K562 (cell line): ENCODE measurements at regions not wholly inside any gene's neighbourhood (a gene's known extent, or its start where the extent isn't known, plus 50 kb on each side); places are given as distances from the start of the nearest gene placed in this dataset.

ENCODE experiments used
- ATAC-seq: fragments of 200-7000 bp; cut with Tn5 transposase; 3 replicates; pipeline ENCODE4 v1.9.1; 2020; ENCODE audit warnings: moderate library complexity
- BruUV-seq: library from RNA; stranded (reverse); fragments of 400-500 nt; replicated peaks from 2 replicates; lab custom pipeline; 2021; lab: Mats Ljungman, UMichigan
- CTCF ChIA-PET: fragments of 300-600 bp; formaldehyde crosslinking; extraction: SDS; loops from one replicate; lab custom pipeline; 2021; ENCODE audit warnings: low intra/inter-chr PET ratio; lab: Yijun Ruan, JAX
- POLR2A ChIA-PET: fragments of 300-600, 350-650 bp; sonication (Branson Sonifier 250); formaldehyde crosslinking; extraction: SDS; loops from one replicate; lab custom pipeline; 2021; ENCODE audit warnings: antibody characterized with exemption, inconsistent platforms; lab: Yijun Ruan, JAX
- DNase-seq, 4 experiments: peaks; one replicate each; pipeline versions ENCODE4 v3.0.0 to v3.0.0-alpha.2; 2011 to 2018; ENCODE audit warnings: low spot score in 3 of 4, mixed read lengths in 3 of 4; ENCODE audit errors: extremely low read depth in 1 of 4
- FAIRE-seq: peaks from 2 replicates; lab custom pipeline; 2011; peaks lifted over from hg19 to GRCh38; lab: Jason Lieb, UNC
- H2AFZ ChIP-seq: 2 replicates; pipeline ENCODE4 v1.6.0; 2011; ENCODE audit warnings: low read depth, low read length, control low read depth, inconsistent platforms
- H3K27ac ChIP-seq: fragments of 200-600 bp; 3 replicates; pipeline ENCODE4 v1.8.0; 2011; ENCODE audit warnings: low read depth, mild to moderate bottlenecking, control low read depth, inconsistent platforms, low read length, moderate library complexity, mixed read lengths; ENCODE audit errors: extremely low read depth
- H3K27me3 ChIP-seq, 2 experiments: fragments of 300-600 bp in 1 of 2; 2 replicates in 1 of 2; 3 replicates in 1 of 2; pipeline versions ENCODE4 v1.6.0 to v1.8.0; 2011; ENCODE audit warnings: inconsistent platforms in 2 of 2, low read length in 2 of 2, mild to moderate bottlenecking in 1 of 2, mixed read lengths in 1 of 2, moderate library complexity in 1 of 2; ENCODE audit not compliant: control insufficient read depth in 2 of 2, insufficient read depth in 2 of 2
- H3K36me3 ChIP-seq: fragments of 300-600 bp; 3 replicates; pipeline ENCODE4 v1.8.0; 2011; ENCODE audit warnings: mild to moderate bottlenecking, low read length, inconsistent platforms; ENCODE audit not compliant: control insufficient read depth, insufficient read depth
- H3K4me1 ChIP-seq, 2 experiments: fragments of 200-600 bp in 1 of 2; replicated peaks in 1 of 2; 2 replicates in 1 of 2; 3 replicates in 1 of 2; pipeline versions ENCODE4 v1.5.1 to v1.8.0; 2011; ENCODE audit warnings: inconsistent platforms in 2 of 2, low read length in 2 of 2, mild to moderate bottlenecking in 1 of 2, mixed read lengths in 1 of 2, moderate library complexity in 1 of 2; ENCODE audit not compliant: control insufficient read depth in 2 of 2, insufficient read depth in 2 of 2
- H3K4me2 ChIP-seq: 2 replicates; pipeline ENCODE4 v1.6.1; 2011; ENCODE audit warnings: low read length, control low read depth, inconsistent platforms, mixed read lengths; ENCODE audit not compliant: insufficient read depth
- H3K4me3 ChIP-seq: fragments of 200-600 bp; sonication (generic), shearing (Covaris generic); 2 replicates; pipeline ENCODE4 v1.5.1; 2016; ENCODE audit warnings: control low read depth, inconsistent platforms
- H3K79me2 ChIP-seq: fragments of 200-600 bp; 3 replicates; pipeline ENCODE4 v1.8.0; 2011; ENCODE audit warnings: low read length, inconsistent platforms; ENCODE audit not compliant: control insufficient read depth, insufficient read depth
- H3K9ac ChIP-seq, 2 experiments: 2 replicates each; pipeline versions ENCODE4 v1.6.0 to v1.6.1; 2011; ENCODE audit warnings: low read depth in 2 of 2, low read length in 2 of 2, control low read depth in 1 of 2, inconsistent platforms in 1 of 2, mild to moderate bottlenecking in 1 of 2, mixed read lengths in 1 of 2; ENCODE audit not compliant: insufficient read depth in 1 of 2
- H3K9me1 ChIP-seq: one replicate; pipeline ENCODE4 v1.6.0; 2011; ENCODE audit warnings: inconsistent platforms, mild to moderate bottlenecking, low read length, moderate library complexity; ENCODE audit not compliant: control insufficient read depth, insufficient read depth
- H3K9me3 ChIP-seq: replicated peaks from 2 replicates; pipeline ENCODE4 v1.5.1; 2011; ENCODE audit warnings: low read depth, low read length, inconsistent platforms; ENCODE audit not compliant: control insufficient read depth, insufficient read depth
- H4K20me1 ChIP-seq: replicated peaks from 2 replicates; pipeline ENCODE4 v1.6.1; 2011; ENCODE audit warnings: low read length, inconsistent platforms, mixed read lengths; ENCODE audit not compliant: control insufficient read depth, insufficient read depth
- ARID1B ChIP-seq: fragments of 450-650 bp; IDR thresholded peaks from 2 replicates; pipeline ENCODE4 v1.6.1; 2016; ENCODE audit warnings: antibody characterized with exemption, mild to moderate bottlenecking, inconsistent platforms
- CEBPB ChIP-seq: fragments of 450-650 bp; IDR thresholded peaks from 2 replicates; pipeline ENCODE4 v1.6.1; 2016; ENCODE audit warnings: missing genetic modification characterization, missing compliant biosample characterization
- CEBPG ChIP-seq, 3 experiments: fragments of 200-800 bp in 1 of 3; sonication (Bioruptor generic) in 1 of 3; sonication (generic) in 1 of 3; formaldehyde crosslinking in 1 of 3; IDR thresholded peaks in 2 of 3; conservative IDR thresholded peaks in 1 of 3; 2 replicates each; pipeline versions ENCODE4 v1.6.1 to v1.8.0; 2016 to 2022; ENCODE audit warnings: missing compliant biosample characterization in 2 of 3, missing genetic modification characterization in 2 of 3, mild to moderate bottlenecking in 1 of 3, missing genetic modification reagents in 1 of 3
- SMARCC2 ChIP-seq: fragments of 450-650 bp; IDR thresholded peaks from 2 replicates; pipeline ENCODE4 v1.6.1; 2017; ENCODE audit warnings: antibody characterized with exemption, moderate library complexity, mild to moderate bottlenecking, low read depth
- WGBS: fragments of 100-300 bp; shearing (Covaris generic); methylation state at CpG from one replicate; pipeline ENCODE4 v1.1.6; 2016; ENCODE audit warnings: low coverage, mixed read lengths; ENCODE audit not compliant: insufficient coverage; ENCODE audit errors: missing lambda C conversion rate; 5-methylcytosine and 5-hydroxymethylcytosine counted together
- in situ Hi-C: fragments of 300-500 bp; cut with MboI; formaldehyde crosslinking; loops from 4 replicates; pipeline ENCODE4 v1.15.0; 2018; ENCODE audit warnings: inconsistent platforms, mixed read lengths
- intact Hi-C: fragments of 100-400 bp; cut with micrococcal nuclease; formaldehyde crosslinking; loops from 2 replicates; pipeline ENCODE4 v1.14.2; 2022
- TF ChIP-seq, protein P1 (sequence below), 3 experiments: fragments of 200-800 bp in 1 of 3; sonication (Bioruptor generic) in 1 of 3; sonication (generic) in 1 of 3; formaldehyde crosslinking in 1 of 3; IDR thresholded peaks; 2 replicates each; pipeline versions ENCODE4 v1.6.1 to v1.8.0; 2016 to 2022; ENCODE audit warnings: mild to moderate bottlenecking in 2 of 3, missing compliant biosample characterization in 2 of 3, missing genetic modification characterization in 2 of 3, missing genetic modification reagents in 1 of 3
- TF ChIP-seq, protein P2 (sequence below): fragments of 450-650 bp; IDR thresholded peaks from one replicate; pipeline ENCODE4 v1.6.1; 2018; ENCODE audit warnings: mild to moderate bottlenecking, moderate library complexity; ENCODE audit not compliant: partially characterized antibody
- TF ChIP-seq, protein P3 (sequence below), 2 experiments: fragments of 450-650 bp in 1 of 2; sonication (generic) in 1 of 2; formaldehyde crosslinking in 1 of 2; IDR thresholded peaks in 1 of 2; conservative IDR thresholded peaks in 1 of 2; 2 replicates each; pipeline versions ENCODE4 v1.6.1 to v1.8.1; 2016 to 2023; ENCODE audit warnings: mild to moderate bottlenecking in 2 of 2, moderate library complexity in 2 of 2, inconsistent platforms in 1 of 2, missing genetic modification reagents in 1 of 2
- TF ChIP-seq, protein P4 (sequence below): fragments of 250-450 bp; sonication (Bioruptor Pico); IDR thresholded peaks from 2 replicates; pipeline ENCODE4 v1.4.0; 2020; ENCODE audit warnings: mild to moderate bottlenecking, moderate library complexity, borderline replicate concordance
- TF ChIP-seq, protein P5 (sequence below): fragments of 250-450 bp; sonication (Bioruptor Pico); IDR thresholded peaks from 2 replicates; pipeline ENCODE4 v1.8.0; 2021; ENCODE audit warnings: borderline replicate concordance, mild to moderate bottlenecking, moderate library complexity; ENCODE audit not compliant: poor library complexity, severe bottlenecking

DNA sequence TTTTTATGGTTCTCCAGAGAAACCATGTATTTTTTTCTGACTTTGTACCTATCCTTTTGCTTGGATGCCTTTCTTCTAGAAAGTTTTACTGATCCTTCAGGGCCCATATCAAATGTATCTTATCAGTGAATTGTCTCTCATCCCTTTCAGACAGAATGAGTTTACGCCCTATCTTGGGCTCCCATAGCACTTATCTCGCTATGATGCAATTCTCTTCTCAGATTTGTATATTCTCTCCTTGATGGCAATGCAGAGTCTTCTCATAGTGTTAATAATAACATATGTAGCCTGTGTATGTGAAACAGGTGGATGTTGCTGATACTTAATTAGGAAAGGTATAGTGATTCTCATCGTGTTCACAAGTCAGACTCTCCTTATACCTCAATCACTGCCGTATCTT lies 336.2 kb downstream of the UTRN start:
- CTCF ChIA-PET: no interaction called here

More for the DNA sequence above, 336.2 kb downstream of the UTRN start:
- intact Hi-C loops (no loop called here), in situ Hi-C loops (no loop called here)
- Histone ChIP-seq H4K20me1 (no peaks in the 10 kb centered on the region), H3K27me3 (no peaks in the 10 kb centered on the region), H2AFZ (no peak overlapping the region), H3K36me3 (no peaks in the 10 kb centered on the region), H3K4me1 (no peaks in the 10 kb centered on the region), H3K79me2 (no peaks in the 10 kb centered on the region), H3K4me3 (no peak overlapping the region), H3K9ac (no peak overlapping the region), H3K9me1 (no peaks in the 10 kb centered on the region), H3K4me2 (no peak overlapping the region), H3K27ac (no peak overlapping the region), H3K9me3 (no peaks in the 10 kb centered on the region)
- 12% methylated on average over 4 of the region's 4 CpGs for WGBS
- no TSS peak for BruUV-seq
- FAIRE-seq (no peak), ATAC-seq (no peak), DNase-seq (no peak)
- TF ChIP-seq, protein P1, sequence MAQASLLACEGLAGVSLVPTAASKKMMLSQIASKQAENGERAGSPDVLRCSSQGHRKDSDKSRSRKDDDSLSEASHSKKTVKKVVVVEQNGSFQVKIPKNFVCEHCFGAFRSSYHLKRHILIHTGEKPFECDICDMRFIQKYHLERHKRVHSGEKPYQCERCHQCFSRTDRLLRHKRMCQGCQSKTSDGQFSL (CRISPR knock-in tag; IDR thresholded peaks at IDR 0.05): no peak
- TF ChIP-seq, protein P1 (tag; IDR thresholded peaks at IDR 0.05): no peak
- TF ChIP-seq, protein P2, sequence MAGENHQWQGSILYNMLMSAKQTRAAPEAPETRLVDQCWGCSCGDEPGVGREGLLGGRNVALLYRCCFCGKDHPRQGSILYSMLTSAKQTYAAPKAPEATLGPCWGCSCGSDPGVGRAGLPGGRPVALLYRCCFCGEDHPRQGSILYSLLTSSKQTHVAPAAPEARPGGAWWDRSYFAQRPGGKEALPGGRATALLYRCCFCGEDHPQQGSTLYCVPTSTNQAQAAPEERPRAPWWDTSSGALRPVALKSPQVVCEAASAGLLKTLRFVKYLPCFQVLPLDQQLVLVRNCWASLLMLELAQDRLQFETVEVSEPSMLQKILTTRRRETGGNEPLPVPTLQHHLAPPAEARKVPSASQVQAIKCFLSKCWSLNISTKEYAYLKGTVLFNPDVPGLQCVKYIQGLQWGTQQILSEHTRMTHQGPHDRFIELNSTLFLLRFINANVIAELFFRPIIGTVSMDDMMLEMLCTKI: no peak
- TF ChIP-seq CEBPB (tag) (peak; percentile 58), ARID1B (no peak), CEBPG (CRISPR knock-in tag; IDR thresholded peaks at IDR 0.05) (no peak), CEBPG (tag; conservative IDR thresholded peaks at IDR 0.05 in 1 of 2, IDR thresholded peaks at IDR 0.05 in 1 of 2) (peak; percentile 76 to 77), SMARCC2 (no peak)
- TF ChIP-seq, protein P3, sequence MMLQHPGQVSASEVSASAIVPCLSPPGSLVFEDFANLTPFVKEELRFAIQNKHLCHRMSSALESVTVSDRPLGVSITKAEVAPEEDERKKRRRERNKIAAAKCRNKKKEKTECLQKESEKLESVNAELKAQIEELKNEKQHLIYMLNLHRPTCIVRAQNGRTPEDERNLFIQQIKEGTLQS (IDR thresholded peaks at IDR 0.05): peak; percentile 48; the same call in 1 of the 2 replicates
- TF ChIP-seq, protein P3 (CRISPR knock-in tag; conservative IDR thresholded peaks at IDR 0.05): no peak
- TF ChIP-seq, protein P4, sequence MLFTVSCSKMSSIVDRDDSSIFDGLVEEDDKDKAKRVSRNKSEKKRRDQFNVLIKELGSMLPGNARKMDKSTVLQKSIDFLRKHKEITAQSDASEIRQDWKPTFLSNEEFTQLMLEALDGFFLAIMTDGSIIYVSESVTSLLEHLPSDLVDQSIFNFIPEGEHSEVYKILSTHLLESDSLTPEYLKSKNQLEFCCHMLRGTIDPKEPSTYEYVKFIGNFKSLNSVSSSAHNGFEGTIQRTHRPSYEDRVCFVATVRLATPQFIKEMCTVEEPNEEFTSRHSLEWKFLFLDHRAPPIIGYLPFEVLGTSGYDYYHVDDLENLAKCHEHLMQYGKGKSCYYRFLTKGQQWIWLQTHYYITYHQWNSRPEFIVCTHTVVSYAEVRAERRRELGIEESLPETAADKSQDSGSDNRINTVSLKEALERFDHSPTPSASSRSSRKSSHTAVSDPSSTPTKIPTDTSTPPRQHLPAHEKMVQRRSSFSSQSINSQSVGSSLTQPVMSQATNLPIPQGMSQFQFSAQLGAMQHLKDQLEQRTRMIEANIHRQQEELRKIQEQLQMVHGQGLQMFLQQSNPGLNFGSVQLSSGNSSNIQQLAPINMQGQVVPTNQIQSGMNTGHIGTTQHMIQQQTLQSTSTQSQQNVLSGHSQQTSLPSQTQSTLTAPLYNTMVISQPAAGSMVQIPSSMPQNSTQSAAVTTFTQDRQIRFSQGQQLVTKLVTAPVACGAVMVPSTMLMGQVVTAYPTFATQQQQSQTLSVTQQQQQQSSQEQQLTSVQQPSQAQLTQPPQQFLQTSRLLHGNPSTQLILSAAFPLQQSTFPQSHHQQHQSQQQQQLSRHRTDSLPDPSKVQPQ (CRISPR knock-in tag): no peak
- TF ChIP-seq, protein P5, sequence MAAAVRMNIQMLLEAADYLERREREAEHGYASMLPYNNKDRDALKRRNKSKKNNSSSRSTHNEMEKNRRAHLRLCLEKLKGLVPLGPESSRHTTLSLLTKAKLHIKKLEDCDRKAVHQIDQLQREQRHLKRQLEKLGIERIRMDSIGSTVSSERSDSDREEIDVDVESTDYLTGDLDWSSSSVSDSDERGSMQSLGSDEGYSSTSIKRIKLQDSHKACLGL (CRISPR knock-in tag): no peak
- POLR2A ChIA-PET: no interaction called here
